HEK293 (cell line): ENCODE measurements at regions not wholly inside any gene's neighbourhood (a gene's known extent, or its start where the extent isn't known, plus 50 kb on each side); places are given as distances from the start of the nearest gene placed in this dataset.

ENCODE experiments used
- CTCF ChIA-PET: fragments of 350-600 bp; formaldehyde crosslinking; extraction: SDS; loops from one replicate; lab custom pipeline; 2021; ENCODE audit warnings: antibody characterized with exemption; lab: Yijun Ruan, JAX
- POLR2A ChIA-PET: fragments of 300-600 bp; formaldehyde crosslinking; extraction: SDS; loops from one replicate; lab custom pipeline; 2020; ENCODE audit warnings: antibody characterized with exemption, inconsistent platforms; lab: Yijun Ruan, JAX
- H3K27ac ChIP-seq: fragments of 200-500 bp; sonication (Bioruptor generic); 2 replicates; pipeline ENCODE4 v1.5.1; 2014; ENCODE audit warnings: low read depth, low read length, control low read depth, inconsistent platforms; ENCODE audit errors: extremely low read depth
- H3K36me3 ChIP-seq, 2 experiments: fragments of 200-500 bp in 1 of 2; sonication (Bioruptor generic) in 1 of 2; 1 replicate in 1 of 2; 2 replicates in 1 of 2; pipeline ENCODE4 v1.5.1; 2014 to 2017; ENCODE audit warnings: inconsistent platforms in 2 of 2, low read length in 2 of 2; ENCODE audit not compliant: control insufficient read depth in 2 of 2, insufficient read depth in 1 of 2
- H3K4me1 ChIP-seq: fragments of 200-500 bp; sonication (Bioruptor generic); 2 replicates; pipeline ENCODE4 v1.5.1; 2014; ENCODE audit warnings: mild to moderate bottlenecking, low read length, inconsistent platforms; ENCODE audit not compliant: control insufficient read depth, insufficient read depth
- H3K4me3 ChIP-seq: 2 replicates; pipeline ENCODE4 v1.5.1; 2011; ENCODE audit warnings: low read depth, mild to moderate bottlenecking, control low read depth, low read length, moderate library complexity
- H3K9me3 ChIP-seq: fragments of 200-500 bp; sonication (Bioruptor generic); 2 replicates; pipeline ENCODE4 v1.5.1; 2014; ENCODE audit warnings: low read depth, low read length, inconsistent platforms; ENCODE audit not compliant: control insufficient read depth, insufficient read depth
- KLF8 ChIP-seq: fragments of 450-650 bp; formaldehyde crosslinking; IDR thresholded peaks from 2 replicates; pipeline ENCODE4 v1.5.1; 2016; ENCODE audit warnings: missing biosample characterization, missing genetic modification characterization
- TSHZ1 ChIP-seq: fragments of 450-650 bp; formaldehyde crosslinking; IDR thresholded peaks from 2 replicates; pipeline ENCODE4 v1.5.1; 2016; ENCODE audit warnings: missing biosample characterization, missing genetic modification characterization, borderline replicate concordance
- ZBTB21 ChIP-seq: fragments of 450-650 bp; formaldehyde crosslinking; IDR thresholded peaks from 2 replicates; pipeline ENCODE4 v1.5.1; 2017; ENCODE audit warnings: missing biosample characterization, missing genetic modification characterization
- ZNF121 ChIP-seq: fragments of 450-650 bp; formaldehyde crosslinking; IDR thresholded peaks from 2 replicates; pipeline ENCODE4 v1.5.1; 2016; ENCODE audit warnings: missing biosample characterization, missing genetic modification characterization
- ZNF133 ChIP-seq: fragments of 450-650 bp; formaldehyde crosslinking; IDR thresholded peaks from 2 replicates; pipeline ENCODE4 v1.5.1; 2016; ENCODE audit warnings: missing biosample characterization, missing genetic modification characterization
- ZNF148 ChIP-seq: fragments of 450-650 bp; formaldehyde crosslinking; IDR thresholded peaks from 2 replicates; pipeline ENCODE4 v1.5.0; 2017; ENCODE audit warnings: missing biosample characterization, missing genetic modification characterization, borderline replicate concordance
- ZNF19 ChIP-seq: fragments of 450-650 bp; formaldehyde crosslinking; IDR thresholded peaks from 2 replicates; pipeline ENCODE4; 2016; ENCODE audit warnings: missing biosample characterization, missing genetic modification characterization, low read depth
- ZNF211 ChIP-seq: fragments of 450-650 bp; formaldehyde crosslinking; IDR thresholded peaks from 2 replicates; pipeline ENCODE4 v1.5.1; 2016; ENCODE audit warnings: low read depth, missing biosample characterization, missing genetic modification characterization
- ZNF248 ChIP-seq: fragments of 450-650 bp; formaldehyde crosslinking; IDR thresholded peaks from 2 replicates; pipeline ENCODE4 v1.5.1; 2017; ENCODE audit warnings: missing biosample characterization, missing genetic modification characterization
- ZNF302 ChIP-seq: fragments of 450-650 bp; formaldehyde crosslinking; IDR thresholded peaks from 2 replicates; pipeline ENCODE4 v1.5.1; 2016; ENCODE audit warnings: missing biosample characterization, missing genetic modification characterization, low read depth
- ZNF324 ChIP-seq: fragments of 450-650 bp; formaldehyde crosslinking; IDR thresholded peaks from 2 replicates; pipeline ENCODE4 v1.5.1; 2016; ENCODE audit warnings: missing biosample characterization, missing genetic modification characterization
- ZNF394 ChIP-seq: fragments of 450-650 bp; formaldehyde crosslinking; IDR thresholded peaks from 2 replicates; pipeline ENCODE4 v1.5.1; 2016; ENCODE audit warnings: missing biosample characterization, missing genetic modification characterization, mild to moderate bottlenecking, moderate library complexity, borderline replicate concordance
- ZNF473 ChIP-seq: fragments of 450-650 bp; formaldehyde crosslinking; IDR thresholded peaks from 2 replicates; pipeline ENCODE4 v1.5.1; 2017; ENCODE audit warnings: missing biosample characterization, missing genetic modification characterization
- ZNF488 ChIP-seq: fragments of 450-650 bp; formaldehyde crosslinking; IDR thresholded peaks from 2 replicates; pipeline ENCODE4 v1.5.1; 2016; ENCODE audit warnings: missing biosample characterization, missing genetic modification characterization
- ZNF501 ChIP-seq: fragments of 450-650 bp; formaldehyde crosslinking; IDR thresholded peaks from 2 replicates; pipeline ENCODE4 v1.5.1; 2016; ENCODE audit warnings: missing biosample characterization, missing genetic modification characterization
- ZNF510 ChIP-seq: fragments of 450-650 bp; formaldehyde crosslinking; IDR thresholded peaks from 2 replicates; pipeline ENCODE4 v1.5.1; 2018; ENCODE audit warnings: mild to moderate bottlenecking, missing genetic modification characterization, missing biosample characterization; ENCODE audit not compliant: insufficient replicate concordance
- ZNF560 ChIP-seq: fragments of 450-650 bp; formaldehyde crosslinking; IDR thresholded peaks from 2 replicates; pipeline ENCODE4 v1.5.1; 2017; ENCODE audit warnings: missing biosample characterization, missing genetic modification characterization, borderline replicate concordance
- ZNF621 ChIP-seq: fragments of 450-650 bp; formaldehyde crosslinking; IDR thresholded peaks from 2 replicates; pipeline ENCODE4 v1.5.1; 2017; ENCODE audit warnings: missing biosample characterization, missing genetic modification characterization
- ZNF645 ChIP-seq: fragments of 450-650 bp; formaldehyde crosslinking; IDR thresholded peaks from 2 replicates; pipeline ENCODE4; 2016; ENCODE audit warnings: missing biosample characterization, missing genetic modification characterization
- ZNF777 ChIP-seq: fragments of 450-650 bp; formaldehyde crosslinking; IDR thresholded peaks from 2 replicates; pipeline ENCODE4 v1.5.1; 2017; ENCODE audit warnings: missing biosample characterization, missing genetic modification characterization, borderline replicate concordance
- ZNF791 ChIP-seq: fragments of 450-650 bp; formaldehyde crosslinking; IDR thresholded peaks from 2 replicates; pipeline ENCODE4 v1.5.1; 2016; ENCODE audit warnings: missing biosample characterization, missing genetic modification characterization
- ZSCAN30 ChIP-seq: fragments of 450-650 bp; IDR thresholded peaks from 2 replicates; pipeline ENCODE4 v1.5.1; 2018; ENCODE audit warnings: missing biosample characterization, mild to moderate bottlenecking, missing genetic modification characterization, moderate library complexity
- ZXDB ChIP-seq: fragments of 450-650 bp; formaldehyde crosslinking; IDR thresholded peaks from 2 replicates; pipeline ENCODE4 v1.5.1; 2016; ENCODE audit warnings: missing biosample characterization, missing genetic modification characterization

GRCh38 chr3:135581806-135582205, 383.7 kb upstream of the PPP2R3A start:
- POLR2A ChIA-PET, result no interaction called here
- CTCF ChIA-PET, result no interaction called here
- no peak overlapping the region for H3K27ac ChIP-seq
- TF ChIP-seq KLF8 (no peak), ZBTB21 (tag by site-specific recombination) (no peak), ZNF211 (tag by site-specific recombination) (peak; percentile 60), ZNF302 (tag by site-specific recombination) (no peak)
- H3K9me3 ChIP-seq, result no peaks in the 10 kb centered on the region
- H3K4me3 ChIP-seq, result no peak overlapping the region
- no peaks in the 10 kb centered on the region for H3K36me3 ChIP-seq
- H3K4me1 ChIP-seq, result no peaks in the 10 kb centered on the region

GRCh38 chr3:135582800-135583199, 382.7 kb upstream of the PPP2R3A start:
- TF ChIP-seq ZNF488 (no peak), ZNF133 (tag by site-specific recombination) (no peak), ZXDB (tag by site-specific recombination) (no peak), ZSCAN30 (tag by site-specific recombination) (no peak), KLF8 (no peak), ZNF645 (tag by site-specific recombination) (no peak), ZNF121 (no peak), ZNF394 (tag by site-specific recombination) (no peak), TSHZ1 (tag by site-specific recombination) (no peak), ZNF501 (tag by site-specific recombination) (no peak), ZNF324 (tag by site-specific recombination) (no peak), ZNF621 (tag by site-specific recombination) (no peak), ZNF560 (tag by site-specific recombination) (no peak), ZNF19 (tag by site-specific recombination) (no peak), ZNF777 (tag by site-specific recombination) (no peak), ZNF248 (tag by site-specific recombination) (no peak), ZNF791 (tag by site-specific recombination) (no peak), ZNF473 (tag by site-specific recombination) (no peak), ZNF148 (no peak), ZNF510 (tag by site-specific recombination) (no peak)
- TF ChIP-seq, all 188 proteins: peak for 0
- no peak overlapping the region for H3K27ac ChIP-seq
- POLR2A ChIA-PET, result no interaction called here
- CTCF ChIA-PET, result interaction anchor here (0.6 kb wide), 1 partner anchor 467 kb away, joined by 4 read pairs; no protein-coding TSS in a partner anchor
- H3K4me3 ChIP-seq, result no peak overlapping the region
- H3K9me3 ChIP-seq, result no peaks in the 10 kb centered on the region
- no peaks in the 10 kb centered on the region for H3K4me1 ChIP-seq
- no peaks in the 10 kb centered on the region for H3K36me3 ChIP-seq
